Kidney (tissue), 13 donors: ENCODE measurements at regions not wholly inside any gene's neighbourhood (a gene's known extent, or its start where the extent isn't known, plus 50 kb on each side); places are given as distances from the start of the nearest gene placed in this dataset.

Source experiments
- DNase-seq, 5 donors: peaks; one replicate each; pipeline ENCODE4 v3.0.0-alpha.2; 2013 to 2020
- FAIRE-seq: peaks from 2 replicates; lab custom pipeline; 2012; peaks lifted over from hg19 to GRCh38; lab: Jason Lieb, UNC
- H3K27ac ChIP-seq, 2 donors: one replicate each; pipeline ENCODE4 v1.7.0; 2013; ENCODE audit warnings: low read depth in 2 of 2, low read length in 2 of 2, inconsistent platforms in 1 of 2
- H3K27me3 ChIP-seq: one replicate; pipeline ENCODE4 v1.7.1; 2013; ENCODE audit warnings: low read length, inconsistent platforms; ENCODE audit not compliant: control insufficient read depth, insufficient read depth
- H3K36me3 ChIP-seq, 3 donors: one replicate each; pipeline versions ENCODE4 v1.7.0 to v1.7.1; 2013; ENCODE audit warnings: low read length in 3 of 3, control low read depth in 1 of 3, inconsistent platforms in 1 of 3; ENCODE audit not compliant: insufficient read depth in 3 of 3, control insufficient read depth in 2 of 3
- H3K4me1 ChIP-seq, 3 donors: one replicate each; pipeline versions ENCODE4 v1.7.0 to v1.7.1; 2013; ENCODE audit warnings: low read length in 3 of 3, inconsistent platforms in 1 of 3, low read depth in 1 of 3; ENCODE audit not compliant: control insufficient read depth in 2 of 3, insufficient read depth in 2 of 3
- H3K4me3 ChIP-seq, 3 donors: one replicate each; pipeline versions ENCODE4 v1.7.0 to v1.8.1; 2013; ENCODE audit warnings: low read length in 3 of 3, control low read depth in 1 of 3, inconsistent platforms in 1 of 3
- H3K9ac ChIP-seq, 3 donors: one replicate each; pipeline versions ENCODE4 v1.7.0 to v1.7.1; 2013; ENCODE audit warnings: low read length in 3 of 3, control low read depth in 1 of 3, inconsistent platforms in 1 of 3
- H3K9me3 ChIP-seq, 3 donors: one replicate each; pipeline versions ENCODE4 v1.7.0 to v1.7.1; 2013; ENCODE audit warnings: low read length in 3 of 3, control low read depth in 1 of 3, inconsistent platforms in 1 of 3; ENCODE audit not compliant: control insufficient read depth in 2 of 3, insufficient read depth in 1 of 3
- intact Hi-C: fragments of 100-400 bp; cut with DNase I; formaldehyde crosslinking; loops from one replicate; pipeline ENCODE4 v1.11.1; 2022
- TF ChIP-seq, protein P1 (sequence below): IDR thresholded peaks from 3 replicates; pipeline ENCODE4 v1.5.1; 2012; ENCODE audit warnings: mild to moderate bottlenecking, moderate library complexity, borderline replicate concordance; ENCODE audit not compliant: insufficient read depth; ENCODE audit errors: extremely low read depth
- donor health status: control.
- donor health status: control.
- donor health status: control.
- donor health status: control.
- donor health status: control.
- donor health status: DM: yes; HTN: yes; CAD: no.
- donor health status: Normal renal cell carcinoma (clear cell type).

DNA sequence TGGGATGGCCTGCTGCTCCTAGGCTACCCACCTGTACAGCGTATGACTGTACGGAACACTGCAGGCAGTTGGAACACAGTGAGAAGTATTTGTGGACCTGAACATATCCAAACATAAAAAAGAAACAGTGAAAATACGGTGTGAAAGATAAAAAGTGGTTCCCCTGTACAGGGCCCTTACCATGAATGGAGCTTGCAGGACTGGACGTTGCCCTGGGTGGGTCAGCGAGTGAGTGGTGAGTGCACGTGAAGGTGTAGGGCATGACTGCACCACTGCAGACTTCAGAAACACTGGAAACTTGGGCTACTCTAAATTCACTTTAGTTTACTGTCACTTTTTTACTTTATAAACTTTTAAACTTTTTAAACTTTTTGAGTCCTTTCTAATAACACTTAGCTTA lies 71.2 kb upstream of the SLC6A6 start:
- intact Hi-C loops: no loop called here
- FAIRE-seq (no peak), DNase-seq (no peak)
- Histone ChIP-seq H3K9me3 (no peaks in the 10 kb centered on the region), H3K27ac (no peak overlapping the region), H3K27me3 (no peaks in the 10 kb centered on the region), H3K4me3 (no peak overlapping the region), H3K36me3 (no peaks in the 10 kb centered on the region), H3K4me1 (no peaks in the 10 kb centered on the region), H3K9ac (no peak overlapping the region)
- TF ChIP-seq, protein P1, sequence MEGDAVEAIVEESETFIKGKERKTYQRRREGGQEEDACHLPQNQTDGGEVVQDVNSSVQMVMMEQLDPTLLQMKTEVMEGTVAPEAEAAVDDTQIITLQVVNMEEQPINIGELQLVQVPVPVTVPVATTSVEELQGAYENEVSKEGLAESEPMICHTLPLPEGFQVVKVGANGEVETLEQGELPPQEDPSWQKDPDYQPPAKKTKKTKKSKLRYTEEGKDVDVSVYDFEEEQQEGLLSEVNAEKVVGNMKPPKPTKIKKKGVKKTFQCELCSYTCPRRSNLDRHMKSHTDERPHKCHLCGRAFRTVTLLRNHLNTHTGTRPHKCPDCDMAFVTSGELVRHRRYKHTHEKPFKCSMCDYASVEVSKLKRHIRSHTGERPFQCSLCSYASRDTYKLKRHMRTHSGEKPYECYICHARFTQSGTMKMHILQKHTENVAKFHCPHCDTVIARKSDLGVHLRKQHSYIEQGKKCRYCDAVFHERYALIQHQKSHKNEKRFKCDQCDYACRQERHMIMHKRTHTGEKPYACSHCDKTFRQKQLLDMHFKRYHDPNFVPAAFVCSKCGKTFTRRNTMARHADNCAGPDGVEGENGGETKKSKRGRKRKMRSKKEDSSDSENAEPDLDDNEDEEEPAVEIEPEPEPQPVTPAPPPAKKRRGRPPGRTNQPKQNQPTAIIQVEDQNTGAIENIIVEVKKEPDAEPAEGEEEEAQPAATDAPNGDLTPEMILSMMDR: no peak

- Histone ChIP-seq H3K27ac (no peak overlapping the region), H3K27me3 (no peaks in the 10 kb centered on the region), H3K36me3 (no peaks in the 10 kb centered on the region), H3K9me3 (no peaks in the 10 kb centered on the region), H3K9ac (no peak overlapping the region), H3K4me3 (no peak overlapping the region), H3K4me1 (peaks cover 0 to 2% (median 0%) of the 10 kb centered on the region in 3 donors)
- DNase-seq: no peak
- no peak for FAIRE-seq
- TF ChIP-seq, protein P1: no peak
- intact Hi-C loops: no loop called here
These were observed 70.0 kb upstream of the SLC6A6 start for GRCh38 chr3:14332392-14332791.

GRCh38 chr3:14333215-14333614 lies 69.2 kb upstream of the SLC6A6 start:
- Histone ChIP-seq H3K36me3 (no peaks in the 10 kb centered on the region), H3K27ac (no peak overlapping the region), H3K9ac (no peak overlapping the region), H3K9me3 (no peaks in the 10 kb centered on the region), H3K4me1 (peaks cover 0 to 2% (median 0%) of the 10 kb centered on the region in 3 donors), H3K4me3 (no peak overlapping the region), H3K27me3 (no peaks in the 10 kb centered on the region)
- TF ChIP-seq, protein P1: no peak
- FAIRE-seq (no peak), DNase-seq (no peak)
- intact Hi-C loops: no loop called here

GRCh38 chr3:14333621-14334020 lies 68.8 kb upstream of the SLC6A6 start:
- intact Hi-C loops: no loop called here
- Histone ChIP-seq H3K9ac (no peak overlapping the region), H3K4me1 (peaks cover 0 to 2% (median 0%) of the 10 kb centered on the region in 3 donors), H3K4me3 (no peak overlapping the region), H3K9me3 (no peaks in the 10 kb centered on the region), H3K36me3 (no peaks in the 10 kb centered on the region), H3K27me3 (no peaks in the 10 kb centered on the region), H3K27ac (no peak overlapping the region)
- DNase-seq (no peak), FAIRE-seq (no peak)
- TF ChIP-seq, protein P1: no peak
